ENCODE measurements at regions not wholly inside any gene's neighbourhood (a gene's known extent, or its start where the extent isn't known, plus 50 kb on each side); places are given as distances from the start of the nearest gene placed in this dataset.

- no peak for DNase-seq (ENCODE audit: low read depth)
Observed at GRCh38 chr18:70500748-70501147, 211.9 kb downstream of the SOCS6 start.

- DNase-seq (ENCODE audit: low read depth): no peak
Observed at GRCh38 chr18:70499218-70499691, 210.4 kb downstream of the SOCS6 start.

- no peak for DNase-seq (ENCODE audit: low read depth)
Observed at GRCh38 chr18:70496353-70497294, 207.8 kb downstream of the SOCS6 start.

- DNase-seq (ENCODE audit: low read depth): no peak
Observed at GRCh38 chr18:70494524-70494923, 205.7 kb downstream of the SOCS6 start.

- no peak for DNase-seq (ENCODE audit: low read depth)
Observed at GRCh38 chr18:70493461-70493860, 204.6 kb downstream of the SOCS6 start.

- peak; percentile 14 for DNase-seq (ENCODE audit: low read depth)
Observed at GRCh38 chr18:70491734-70492348, 203.0 kb downstream of the SOCS6 start.

GRCh38 chr18:70489986-70490933 lies 201.4 kb downstream of the SOCS6 start:
- DNase-seq (ENCODE audit: low read depth): peak; percentile 44

- no peak for DNase-seq (ENCODE audit: low read depth)
Observed at GRCh38 chr18:70489571-70489970, 200.7 kb downstream of the SOCS6 start.

- no peak for DNase-seq (ENCODE audit: low read depth)
Observed at GRCh38 chr18:70469916-70470315, 181.1 kb downstream of the SOCS6 start.

GRCh38 chr18:70468861-70469547 lies 180.2 kb downstream of the SOCS6 start:
- no peak for DNase-seq (ENCODE audit: low read depth)

GRCh38 chr18:70464343-70465114 lies 175.7 kb downstream of the SOCS6 start:
- DNase-seq (ENCODE audit: low read depth): peak; percentile 37

GRCh38 chr18:70463085-70463484 lies 174.2 kb downstream of the SOCS6 start:
- DNase-seq (ENCODE audit: low read depth): no peak

- DNase-seq (ENCODE audit: low read depth): no peak
Observed at GRCh38 chr18:70462078-70462439, 173.2 kb downstream of the SOCS6 start.

- DNase-seq (ENCODE audit: low read depth): no peak
Observed at GRCh38 chr18:70461323-70462077, 172.7 kb downstream of the SOCS6 start.

- no peak for DNase-seq (ENCODE audit: low read depth)
Observed at GRCh38 chr18:70459731-70460130, 170.9 kb downstream of the SOCS6 start.

- no peak for DNase-seq (ENCODE audit: low read depth)
Observed at GRCh38 chr18:70459251-70459650, 170.4 kb downstream of the SOCS6 start.

- DNase-seq (ENCODE audit: low read depth): no peak
Observed at GRCh38 chr18:70457788-70458187, 168.9 kb downstream of the SOCS6 start.

- no peak for DNase-seq (ENCODE audit: low read depth)
Observed at GRCh38 chr18:70457223-70457622, 168.4 kb downstream of the SOCS6 start.

- no peak for DNase-seq (ENCODE audit: low read depth)
Observed at GRCh38 chr18:70456376-70456775, 167.5 kb downstream of the SOCS6 start.

- DNase-seq (ENCODE audit: low read depth): no peak
Observed at GRCh38 chr18:70455731-70456130, 166.9 kb downstream of the SOCS6 start.
